Naive thymus-derived CD8-positive, alpha-beta T cell (primary cell): ENCODE measurements at regions not wholly inside any gene's neighbourhood (a gene's known extent, or its start where the extent isn't known, plus 50 kb on each side); places are given as distances from the start of the nearest gene placed in this dataset.

Source experiments
- ATAC-seq, 2 donors: fragments of 150-1000 bp; cut with Tn5 transposase in 1 of 2; sonication (Bioruptor Pico), chemical (Tn5 transposase) in 1 of 2; 1 replicate in 1 of 2; 2 replicates in 1 of 2; pipeline ENCODE4 v1.10.0; 2021; ENCODE audit warnings: mild to moderate bottlenecking in 2 of 2, moderate library complexity in 2 of 2
- POLR2A ChIA-PET: fragments of 350-600 bp; sonication (Branson Sonifier 250); formaldehyde crosslinking; loops from one replicate; lab custom pipeline; 2021; ENCODE audit warnings: antibody characterized with exemption; lab: Charles Lee
- DNase-seq, 10 donors: peaks; one replicate each; pipeline versions ENCODE4 v3.0.0 to v3.0.0-alpha.2; 2020 to 2022
- H3K27ac Mint-ChIP-seq, 10 donors: one replicate each; pipeline ENCODE4 v1.8.0; 2020 to 2022; ENCODE audit warnings: mild to moderate bottlenecking in 10 of 10, mixed read lengths in 10 of 10, moderate library complexity in 4 of 10, inconsistent platforms in 1 of 10
- H3K27me3 Mint-ChIP-seq, 5 donors: one replicate each; pipeline ENCODE4 v1.8.0; 2021 to 2022; ENCODE audit warnings: mixed read lengths in 5 of 5
- H3K36me3 Mint-ChIP-seq, 3 donors: one replicate each; pipeline ENCODE4 v1.8.0; 2020 to 2022; ENCODE audit warnings: mixed read lengths in 3 of 3, mild to moderate bottlenecking in 2 of 3, inconsistent platforms in 1 of 3
- H3K4me1 Mint-ChIP-seq, 4 donors: one replicate each; pipeline ENCODE4 v1.8.0; 2021 to 2022; ENCODE audit warnings: mixed read lengths in 4 of 4
- H3K4me3 Mint-ChIP-seq, 10 donors: one replicate each; pipeline ENCODE4 v1.8.0; 2020 to 2022; ENCODE audit warnings: mild to moderate bottlenecking in 10 of 10, mixed read lengths in 10 of 10, moderate library complexity in 6 of 10, inconsistent platforms in 1 of 10
- H3K9me3 Mint-ChIP-seq, 9 donors: one replicate each; pipeline ENCODE4 v1.8.0; 2020 to 2022; ENCODE audit warnings: mixed read lengths in 9 of 9, mild to moderate bottlenecking in 3 of 9, inconsistent platforms in 1 of 9, moderate library complexity in 1 of 9

DNA sequence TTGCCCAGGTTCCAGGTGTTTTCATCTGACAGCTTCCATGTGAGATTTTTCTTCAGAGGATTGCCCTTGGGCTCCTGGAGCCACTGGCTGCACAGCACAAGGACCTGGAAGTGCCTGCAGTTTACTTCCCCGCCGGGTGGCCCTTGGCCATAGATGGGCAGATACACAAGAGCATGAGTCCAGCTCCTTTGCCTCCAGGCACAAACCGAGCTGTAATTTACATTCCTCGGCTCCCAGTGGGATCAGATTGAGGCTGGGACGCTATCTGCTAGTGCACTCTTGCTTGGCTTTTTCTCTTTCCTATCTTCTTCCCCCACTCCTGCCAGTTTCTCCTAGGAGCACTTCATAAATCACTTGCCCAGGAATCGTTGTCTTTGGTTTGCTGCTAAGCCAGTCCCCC is 85.4 kb upstream of the RALY start:
- DNase-seq (no peak), ATAC-seq (no peak)
- H3K4me3 Mint-ChIP-seq, result no peak overlapping the region
- no peaks in the 10 kb centered on the region for H3K9me3 Mint-ChIP-seq
- no peaks in the 10 kb centered on the region for H3K36me3 Mint-ChIP-seq
- H3K27ac Mint-ChIP-seq, result no peak overlapping the region
- H3K4me1 Mint-ChIP-seq, result no peaks in the 10 kb centered on the region
- H3K27me3 Mint-ChIP-seq, result peaks cover 0 to 7% (median 0%) of the 10 kb centered on the region in 5 donors
- POLR2A ChIA-PET, result no interaction called here

DNA sequence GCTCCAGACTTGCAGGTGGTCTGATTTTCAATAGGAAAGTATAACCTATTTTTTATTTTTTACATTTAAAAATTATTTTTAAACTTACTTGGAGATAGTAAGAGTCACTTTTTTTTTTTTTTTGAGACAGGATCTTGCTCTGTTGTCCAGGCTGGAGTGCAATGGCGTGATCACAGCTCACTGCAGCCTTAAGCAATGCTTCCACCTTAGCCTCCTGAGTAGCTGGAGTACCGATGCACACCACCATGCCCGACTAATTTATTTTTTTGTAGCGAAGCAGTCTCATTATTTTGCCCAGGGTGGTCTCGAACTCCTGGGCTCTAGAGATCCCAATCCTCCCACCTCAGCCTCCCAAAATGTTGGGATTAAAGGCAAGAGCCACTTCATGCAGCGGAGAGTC is 84.8 kb upstream of the RALY start:
- Mint-ChIP-seq H3K4me3 (no peak overlapping the region), H3K36me3 (no peaks in the 10 kb centered on the region), H3K9me3 (no peaks in the 10 kb centered on the region), H3K27me3 (peaks cover 0 to 7% (median 0%) of the 10 kb centered on the region in 5 donors), H3K27ac (no peak overlapping the region), H3K4me1 (no peaks in the 10 kb centered on the region)
- no peak for ATAC-seq
- POLR2A ChIA-PET, result no interaction called here
- DNase-seq, result no peak

DNA sequence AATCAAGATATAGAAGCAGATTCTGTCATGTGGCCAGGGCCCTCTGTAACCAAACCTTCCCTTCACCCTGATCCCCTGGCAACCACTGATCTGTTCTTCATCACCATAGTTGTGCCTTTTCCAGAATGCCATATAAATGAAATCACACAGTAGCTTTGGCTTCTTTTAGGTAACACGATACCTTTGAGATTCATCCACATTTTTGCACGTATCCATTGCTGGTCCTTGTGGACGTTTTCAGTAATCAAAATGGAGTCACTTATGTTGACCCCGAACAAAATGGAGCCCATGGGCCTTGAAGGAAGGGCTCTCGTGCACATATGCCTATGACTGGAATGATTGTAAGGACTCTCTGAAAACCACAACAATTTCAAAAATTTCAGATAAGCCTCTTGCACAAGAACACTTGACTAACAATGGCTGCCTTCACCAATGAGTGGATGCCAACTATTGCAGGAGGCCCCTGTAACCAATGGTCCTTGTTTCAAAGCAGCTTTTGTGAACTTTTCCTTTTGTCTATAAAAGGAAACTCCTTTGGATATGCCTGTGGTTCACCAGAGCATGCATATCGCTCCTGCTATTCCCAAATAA is 84.3 kb upstream of the RALY start:
- DNase-seq, result no peak
- H3K36me3 Mint-ChIP-seq, result no peaks in the 10 kb centered on the region
- peaks cover 0 to 7% (median 0%) of the 10 kb centered on the region in 5 donors for H3K27me3 Mint-ChIP-seq
- H3K4me3 Mint-ChIP-seq, result no peak overlapping the region
- H3K4me1 Mint-ChIP-seq, result peaks cover 0 to 2% (median under 1%) of the 10 kb centered on the region in 4 donors
- POLR2A ChIA-PET, result interaction anchor here (0.6 kb wide), 1 partner anchor 203 kb away, joined by 5 read pairs; no protein-coding TSS in a partner anchor
- H3K9me3 Mint-ChIP-seq, result no peaks in the 10 kb centered on the region
- no peak overlapping the region for H3K27ac Mint-ChIP-seq
- no peak for ATAC-seq

DNA sequence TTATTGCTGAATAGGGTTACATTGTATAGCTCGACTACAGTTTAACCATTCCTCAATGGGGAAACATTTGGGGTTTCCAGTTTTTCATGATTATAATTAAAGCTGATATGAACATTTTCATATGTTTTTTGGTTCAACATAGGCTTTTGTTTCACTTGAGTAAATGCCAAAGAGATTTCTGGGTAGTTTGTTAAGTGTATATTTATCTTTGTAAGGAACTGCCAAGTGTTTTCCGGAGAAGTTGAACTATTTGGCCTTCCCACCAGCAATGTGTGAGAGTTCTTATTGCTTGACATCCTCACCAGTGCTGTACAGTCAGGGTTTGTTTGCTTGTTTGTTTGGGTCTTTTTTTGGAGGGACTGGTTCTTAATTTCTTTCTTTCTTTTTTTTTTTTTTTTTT is 83.7 kb upstream of the RALY start:
- POLR2A ChIA-PET, result no interaction called here
- Mint-ChIP-seq H3K4me1 (peaks cover 2 to 8% (median 6%) of the 10 kb centered on the region in 4 donors), H3K4me3 (no peak overlapping the region), H3K36me3 (no peaks in the 10 kb centered on the region), H3K27me3 (peaks cover 0 to 5% (median 0%) of the 10 kb centered on the region in 5 donors), H3K27ac (no peak overlapping the region), H3K9me3 (no peaks in the 10 kb centered on the region)
- no peak for ATAC-seq
- DNase-seq, result no peak

DNA sequence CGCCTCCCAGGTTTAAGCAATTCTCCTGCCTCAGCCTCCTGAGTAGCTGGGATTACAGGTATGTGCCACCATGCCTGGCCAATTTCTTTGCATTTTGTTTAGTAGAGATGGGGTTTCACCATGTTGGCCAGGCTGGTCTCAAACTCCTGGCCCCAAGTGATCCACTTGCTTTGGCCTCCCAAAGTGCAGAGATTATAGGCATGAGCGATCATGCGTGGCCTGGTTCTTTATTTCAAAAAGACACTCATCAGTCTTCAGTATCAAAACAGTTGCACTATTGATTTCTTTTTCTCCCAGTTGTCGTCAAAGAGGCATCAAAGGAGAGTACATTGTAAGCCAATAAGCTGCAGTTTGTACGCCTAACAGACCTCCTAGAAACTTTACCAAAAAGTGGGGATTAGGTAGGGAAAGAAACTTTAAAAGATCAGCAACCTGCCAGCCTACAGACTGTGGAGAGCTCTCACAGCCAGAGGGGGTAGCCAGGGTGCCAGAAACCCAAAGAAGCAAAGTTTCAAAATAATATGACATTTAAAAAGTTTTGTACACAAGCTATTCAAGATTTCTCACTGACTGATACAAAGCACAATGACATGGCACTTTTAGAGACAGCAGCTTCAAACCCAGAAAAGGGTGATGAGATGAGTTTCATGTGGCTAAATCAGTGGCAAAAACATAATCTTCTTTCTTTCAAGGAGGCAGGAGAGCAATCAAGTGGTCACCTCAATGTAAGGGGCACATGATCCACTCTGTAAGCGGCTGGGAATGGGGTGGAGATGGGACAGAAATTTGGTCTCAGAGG is 83.0 kb upstream of the RALY start:
- peaks cover 0 to 3% (median 0%) of the 10 kb centered on the region in 5 donors for H3K27me3 Mint-ChIP-seq
- H3K4me1 Mint-ChIP-seq, result peaks cover 2 to 15% (median 9%) of the 10 kb centered on the region in 4 donors
- POLR2A ChIA-PET, result no interaction called here
- DNase-seq (no peak), ATAC-seq (no peak)
- no peaks in the 10 kb centered on the region for H3K36me3 Mint-ChIP-seq
- H3K27ac Mint-ChIP-seq, result peak overlapping the region in 1 of 10 donors; percentile 29
- H3K9me3 Mint-ChIP-seq, result no peaks in the 10 kb centered on the region
- H3K4me3 Mint-ChIP-seq, result no peak overlapping the region

DNA sequence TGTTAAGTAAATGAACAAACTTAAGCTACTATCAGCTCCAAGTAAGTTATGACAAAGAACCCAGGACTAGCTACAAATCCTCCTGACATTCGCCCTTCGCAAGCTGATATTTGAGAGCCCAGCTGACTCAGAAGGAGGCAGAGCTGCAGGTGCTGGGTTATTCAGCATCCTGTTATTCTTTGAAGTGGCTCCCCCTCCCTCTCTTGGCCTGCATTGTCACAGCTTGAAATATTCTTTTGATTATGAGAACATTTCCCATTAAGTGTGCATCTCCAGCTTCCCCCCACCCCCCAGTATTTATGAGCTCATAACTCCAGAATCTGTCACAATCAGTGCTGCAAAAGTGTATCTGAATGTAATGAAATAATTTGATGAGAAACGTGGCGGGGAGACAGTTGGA is 78.8 kb upstream of the RALY start:
- no peaks in the 10 kb centered on the region for H3K27me3 Mint-ChIP-seq
- no peaks in the 10 kb centered on the region for H3K9me3 Mint-ChIP-seq
- DNase-seq (peak in 9 of 10 donors; percentile 10 to 75 (median 45)), ATAC-seq (peak; percentile 93 to 97)
- H3K4me3 Mint-ChIP-seq, result no peak overlapping the region
- peaks cover 2 to 17% (median 9%) of the 10 kb centered on the region in 4 donors for H3K4me1 Mint-ChIP-seq
- H3K27ac Mint-ChIP-seq, result peak overlapping the region in 1 of 10 donors; percentile 8
- POLR2A ChIA-PET, result interaction anchor here (1.1 to 2.0 kb wide), 3 partner anchors 122 to 198 kb away, joined by 3 to 6 read pairs (median 6); partner anchors contain the start of gene ZNF341
- H3K36me3 Mint-ChIP-seq, result no peaks in the 10 kb centered on the region

DNA sequence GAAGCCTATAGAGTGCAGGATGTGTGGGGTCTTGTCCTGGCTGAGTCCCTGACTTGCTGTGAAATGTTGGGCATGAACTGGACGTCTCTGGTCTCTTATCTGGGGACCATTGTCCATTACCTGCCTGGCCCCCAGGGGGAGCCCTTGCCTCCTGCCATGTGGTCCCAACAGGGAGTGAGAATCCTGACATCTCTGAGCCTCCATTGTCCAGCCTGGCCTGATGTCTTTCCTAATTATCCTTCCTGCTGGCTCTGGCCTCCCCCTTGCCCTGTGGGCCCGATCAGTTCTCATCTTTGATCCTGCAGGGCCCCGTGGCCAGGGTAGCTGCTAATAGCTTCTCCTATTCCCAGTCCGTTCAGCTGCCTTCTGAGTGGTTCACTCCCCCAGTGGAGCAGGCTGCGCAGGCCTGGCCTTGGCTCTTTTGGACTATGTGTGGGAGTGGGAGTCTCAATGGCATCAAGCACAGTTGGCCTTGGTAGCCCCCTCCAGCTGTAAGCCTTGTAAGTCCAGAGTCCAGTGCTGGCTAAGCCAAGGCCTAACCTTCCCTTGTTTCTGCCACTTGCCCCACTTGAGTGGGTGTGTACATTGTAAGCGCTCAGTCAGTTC is 77.9 kb upstream of the RALY start:
- Mint-ChIP-seq H3K36me3 (no peaks in the 10 kb centered on the region), H3K9me3 (no peaks in the 10 kb centered on the region), H3K27me3 (no peaks in the 10 kb centered on the region), H3K4me3 (no peak overlapping the region), H3K4me1 (peaks cover 4 to 17% (median 9%) of the 10 kb centered on the region in 4 donors), H3K27ac (no peak overlapping the region)
- POLR2A ChIA-PET, result interaction anchor here (0.6 to 1.5 kb wide), 2 partner anchors 197 to 426 kb away, joined by 3 read pairs; no protein-coding TSS in a partner anchor
- peak; percentile 10 to 71 (median 38) for DNase-seq
- peak; percentile 59 to 65 for ATAC-seq

DNA sequence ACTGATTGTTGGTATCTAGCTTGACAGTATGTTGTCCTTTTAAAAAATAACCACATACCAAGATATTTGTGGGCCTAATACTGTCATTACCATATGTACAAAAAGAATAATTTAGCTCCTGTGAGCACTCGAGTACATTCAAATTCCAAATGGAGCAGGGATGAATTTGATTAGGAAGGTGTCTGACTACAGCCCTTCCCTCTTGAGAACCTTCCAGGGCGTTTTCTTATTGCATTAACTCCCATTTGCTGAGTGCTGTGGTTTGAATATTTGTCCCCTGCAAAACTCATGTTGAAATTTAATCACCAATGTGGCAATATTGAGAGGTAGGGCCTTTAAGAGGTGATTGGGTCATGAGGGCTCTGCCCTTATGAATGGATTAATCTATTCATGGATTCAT is 76.9 kb upstream of the RALY start:
- DNase-seq (no peak), ATAC-seq (no peak)
- no peak overlapping the region for H3K4me3 Mint-ChIP-seq
- no peaks in the 10 kb centered on the region for H3K9me3 Mint-ChIP-seq
- H3K4me1 Mint-ChIP-seq, result peaks cover 4 to 17% (median 9%) of the 10 kb centered on the region in 4 donors
- POLR2A ChIA-PET, result interaction anchor here (0.9 kb wide), 1 partner anchor 196 kb away, joined by 3 read pairs; no protein-coding TSS in a partner anchor
- peak overlapping the region in 1 of 10 donors; percentile 19 for H3K27ac Mint-ChIP-seq
- H3K36me3 Mint-ChIP-seq, result no peaks in the 10 kb centered on the region
- H3K27me3 Mint-ChIP-seq, result no peaks in the 10 kb centered on the region

DNA sequence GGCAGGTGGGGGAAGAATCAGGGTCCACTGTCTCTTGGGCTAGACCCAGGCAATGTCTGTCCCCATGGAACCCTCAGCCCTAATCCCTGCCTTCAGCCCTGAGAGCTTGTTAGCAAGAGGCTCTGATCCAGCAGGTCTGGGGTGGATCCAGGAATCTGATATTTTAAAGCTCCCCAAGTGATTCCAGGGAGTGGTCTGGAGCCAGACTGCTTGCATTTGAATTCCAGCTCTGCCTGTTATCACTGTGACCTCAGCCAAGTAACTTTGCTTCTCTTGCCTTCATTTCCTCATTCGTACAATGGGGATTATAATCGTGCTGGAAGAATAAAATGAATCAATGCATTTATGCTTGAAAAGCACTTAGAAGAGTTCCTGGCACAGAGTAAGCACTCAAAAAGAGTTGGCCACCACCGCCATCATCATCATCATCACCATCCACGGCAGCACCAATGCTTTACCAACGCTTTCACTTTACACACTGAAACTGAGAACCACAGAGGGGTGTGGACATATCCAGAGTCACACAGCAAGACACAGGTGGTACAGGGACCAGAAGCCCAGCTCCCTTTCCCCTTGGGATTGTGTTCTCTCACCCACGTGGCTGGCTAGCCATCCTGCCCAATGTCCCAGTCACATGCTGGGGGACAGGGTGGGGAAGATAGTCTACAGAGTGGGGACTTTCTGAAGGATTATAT is 75.7 kb upstream of the RALY start:
- Mint-ChIP-seq H3K36me3 (no peaks in the 10 kb centered on the region), H3K9me3 (no peaks in the 10 kb centered on the region), H3K4me3 (peak overlapping the region in 1 of 10 donors; percentile 30), H3K27me3 (peaks cover 0 to 2% (median under 1%) of the 10 kb centered on the region in 5 donors), H3K4me1 (peaks cover 4 to 17% (median 9%) of the 10 kb centered on the region in 4 donors), H3K27ac (peak overlapping the region in 1 of 10 donors; percentile 19)
- ATAC-seq, result no peak
- POLR2A ChIA-PET, result interaction anchor here (0.9 kb wide), 1 partner anchor 195 kb away, joined by 3 read pairs; no protein-coding TSS in a partner anchor
- no peak for DNase-seq

DNA sequence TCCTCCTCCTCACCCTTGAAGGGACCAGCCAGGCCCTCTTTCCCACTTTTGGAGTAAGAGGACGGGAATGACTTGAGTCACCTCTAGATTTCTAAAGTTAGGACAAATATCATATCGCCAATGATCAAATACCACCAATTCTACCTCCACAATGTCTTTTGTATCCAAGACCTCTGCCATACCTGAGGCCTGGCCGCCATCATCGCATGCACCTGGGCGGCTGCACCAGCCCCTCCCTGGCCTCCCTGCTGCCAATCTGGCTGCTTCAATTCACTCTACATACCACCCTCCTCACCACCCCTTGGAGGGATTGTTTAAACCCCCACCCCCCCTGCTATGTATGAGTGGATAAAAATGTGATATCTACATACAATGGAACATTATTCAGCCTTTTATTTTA is 75.0 kb upstream of the RALY start:
- ATAC-seq (no peak), DNase-seq (no peak)
- Mint-ChIP-seq H3K36me3 (no peaks in the 10 kb centered on the region), H3K4me3 (no peak overlapping the region), H3K9me3 (no peaks in the 10 kb centered on the region), H3K4me1 (peaks cover 4 to 17% (median 9%) of the 10 kb centered on the region in 4 donors), H3K27ac (peak overlapping the region in 2 of 10 donors; percentile 10 to 57), H3K27me3 (peaks cover 0 to 4% (median 1%) of the 10 kb centered on the region in 5 donors)
- POLR2A ChIA-PET, result no interaction called here

DNA sequence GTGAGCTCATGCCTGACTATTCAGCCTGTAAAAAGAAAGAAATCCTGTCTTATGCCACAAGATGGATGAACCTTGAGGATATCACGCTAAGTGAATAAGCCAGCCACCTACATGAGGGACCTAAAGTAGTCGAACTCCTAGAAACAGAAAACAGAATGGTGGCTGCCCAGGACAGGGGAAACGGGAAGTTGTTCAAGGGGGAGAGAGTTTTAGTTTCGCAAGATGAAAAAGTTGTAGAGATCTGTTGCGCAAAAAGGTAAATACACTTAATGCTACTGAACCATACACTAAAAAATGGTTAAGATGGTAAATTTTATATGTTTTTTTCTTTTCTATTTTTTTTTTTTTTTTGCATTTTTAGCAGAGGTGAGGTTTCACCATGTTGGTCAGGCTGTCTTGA is 74.1 kb upstream of the RALY start:
- peaks cover 0 to 4% (median 1%) of the 10 kb centered on the region in 5 donors for H3K27me3 Mint-ChIP-seq
- no peak overlapping the region for H3K4me3 Mint-ChIP-seq
- H3K36me3 Mint-ChIP-seq, result no peaks in the 10 kb centered on the region
- POLR2A ChIA-PET, result no interaction called here
- DNase-seq (no peak), ATAC-seq (no peak)
- H3K9me3 Mint-ChIP-seq, result peaks cover 0 to 2% (median 0%) of the 10 kb centered on the region in 9 donors
- H3K27ac Mint-ChIP-seq, result no peak overlapping the region
- H3K4me1 Mint-ChIP-seq, result peaks cover 4 to 13% (median 7%) of the 10 kb centered on the region in 4 donors

DNA sequence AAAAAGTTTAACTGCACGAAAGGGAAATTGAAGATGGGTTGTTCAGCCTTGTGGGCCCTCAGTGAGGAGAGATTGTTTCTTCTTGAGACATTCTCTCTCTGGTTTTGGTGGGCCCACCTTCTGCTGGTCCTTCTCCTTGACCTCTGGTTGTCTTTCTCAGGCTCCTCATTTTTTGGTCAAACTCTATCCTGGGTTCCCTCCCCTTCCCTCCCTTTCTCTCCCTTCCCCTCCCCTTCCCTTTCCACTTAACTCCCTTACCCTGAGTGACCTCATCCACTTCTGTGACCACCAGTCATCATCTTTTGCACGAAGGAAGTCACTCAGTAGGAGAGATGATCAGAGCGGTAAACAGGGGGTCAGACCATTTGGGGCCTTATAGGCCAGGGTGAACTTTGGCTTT is 71.5 kb upstream of the RALY start:
- ATAC-seq, result no peak
- H3K27me3 Mint-ChIP-seq, result peaks cover 0 to 4% (median 1%) of the 10 kb centered on the region in 5 donors
- no peak overlapping the region for H3K4me3 Mint-ChIP-seq
- DNase-seq, result no peak
- H3K36me3 Mint-ChIP-seq, result no peaks in the 10 kb centered on the region
- no peak overlapping the region for H3K27ac Mint-ChIP-seq
- peaks cover 0 to 2% (median 0%) of the 10 kb centered on the region in 4 donors for H3K4me1 Mint-ChIP-seq
- H3K9me3 Mint-ChIP-seq, result peaks cover 0 to 2% (median 0%) of the 10 kb centered on the region in 9 donors
- POLR2A ChIA-PET, result no interaction called here
